T-helper 2 cell treated with Interferon-gamma antibody and Interleukin-4, amounts not matched to agents 5 μg/mL and 100 μg/mL, for 36 hours (primary cell): ENCODE measurements at regions not wholly inside any gene's neighbourhood (a gene's known extent, or its start where the extent isn't known, plus 50 kb on each side); places are given as distances from the start of the nearest gene placed in this dataset.
"Not testable (repeated sequence)": the region's sequence is repeated elsewhere in the genome, so short reads cannot be mapped to it uniquely, and the experiment has no call there.

ENCODE experiments used
- DNase-seq: peaks from one replicate; pipeline ENCODE4 v3.0.0; 2021; ENCODE audit warnings: low spot score
- H3K27ac Mint-ChIP-seq: one replicate; pipeline ENCODE4 v1.8.0; 2021; ENCODE audit warnings: mild to moderate bottlenecking, mixed read lengths
- H3K27me3 Mint-ChIP-seq: one replicate; pipeline ENCODE4 v1.8.0; 2021; ENCODE audit warnings: low read depth, mixed read lengths
- H3K36me3 Mint-ChIP-seq: one replicate; pipeline ENCODE4 v1.8.0; 2021; ENCODE audit warnings: low read depth, mixed read lengths
- H3K4me1 Mint-ChIP-seq: one replicate; pipeline ENCODE4 v1.8.0; 2021; ENCODE audit warnings: low read depth, mixed read lengths
- H3K4me3 Mint-ChIP-seq: one replicate; pipeline ENCODE4 v1.8.0; 2022; ENCODE audit warnings: mild to moderate bottlenecking, moderate library complexity, mixed read lengths
- H3K9me3 Mint-ChIP-seq: one replicate; pipeline ENCODE4 v1.8.0; 2021; ENCODE audit warnings: mixed read lengths

- H3K27me3 Mint-ChIP-seq, H3K4me1 Mint-ChIP-seq, H3K27ac Mint-ChIP-seq, H3K9me3 Mint-ChIP-seq, H3K4me3 Mint-ChIP-seq, H3K36me3 Mint-ChIP-seq, DNase-seq: not testable (repeated sequence)
Observed at GRCh38 chr10:27311809-27312208, 71.2 kb upstream of the ACBD5 start.

DNA sequence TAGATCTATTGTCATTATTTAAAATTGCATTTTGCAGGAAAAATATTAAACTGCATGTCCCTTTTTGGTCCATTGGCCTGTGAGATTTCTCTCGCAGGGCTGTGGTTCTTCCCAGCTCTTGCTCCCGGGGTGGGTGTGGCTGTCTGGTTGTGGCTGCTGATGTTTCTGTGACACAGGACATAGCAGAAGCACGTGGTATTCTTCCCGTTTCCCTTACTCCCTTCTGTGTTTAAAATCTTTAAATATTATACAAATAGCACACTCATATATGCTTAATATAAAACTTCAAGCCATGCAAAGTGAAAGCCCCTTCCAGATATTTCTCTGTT is 57.9 kb upstream of the ACBD5 start:
- not testable (repeated sequence) for H3K9me3 Mint-ChIP-seq, H3K4me1 Mint-ChIP-seq, H3K27me3 Mint-ChIP-seq, DNase-seq, H3K4me3 Mint-ChIP-seq, H3K36me3 Mint-ChIP-seq, H3K27ac Mint-ChIP-seq

DNA sequence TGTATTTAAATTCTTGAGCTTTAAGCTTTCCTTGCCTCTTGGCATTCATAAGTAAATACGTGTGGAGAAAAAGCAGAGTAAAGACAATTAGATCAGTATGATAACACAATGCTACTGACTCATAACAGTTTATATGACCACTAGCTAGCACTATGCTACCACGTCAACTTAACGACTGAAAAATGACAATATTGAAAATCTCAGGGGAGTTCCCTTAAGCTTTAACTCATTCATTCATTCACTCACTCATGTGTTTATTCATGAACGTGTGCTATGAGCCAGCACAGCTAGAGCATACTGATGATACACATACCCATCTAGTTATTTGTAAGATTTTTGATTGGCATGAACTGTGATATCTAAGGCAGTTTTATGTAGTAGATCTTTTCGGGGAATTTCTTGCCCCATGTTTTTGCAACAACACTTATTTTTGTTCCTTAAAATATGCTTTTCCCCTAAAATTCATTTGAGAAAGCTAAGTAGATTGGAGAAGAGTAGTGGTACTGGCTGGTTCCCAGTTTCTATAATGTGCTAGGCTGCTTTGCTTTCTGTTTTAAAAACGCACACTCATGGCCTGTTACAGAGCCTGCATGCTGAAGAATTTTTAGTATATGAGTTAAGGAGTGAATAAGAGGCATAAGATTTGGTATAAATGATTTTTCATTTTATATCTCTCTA is 57.4 kb upstream of the ACBD5 start:
- H3K27me3 Mint-ChIP-seq: peaks cover 8% of the 10 kb centered on the region
- H3K4me3 Mint-ChIP-seq: no peak overlapping the region
- no peak overlapping the region for H3K27ac Mint-ChIP-seq
- peaks cover 8% of the 10 kb centered on the region for H3K4me1 Mint-ChIP-seq
- no peaks in the 10 kb centered on the region for H3K9me3 Mint-ChIP-seq
- DNase-seq: no peak
- H3K36me3 Mint-ChIP-seq: no peaks in the 10 kb centered on the region

GRCh38 chr10:27296285-27296684 is 55.7 kb upstream of the ACBD5 start:
- DNase-seq, H3K9me3 Mint-ChIP-seq, H3K27ac Mint-ChIP-seq, H3K36me3 Mint-ChIP-seq, H3K4me3 Mint-ChIP-seq, H3K27me3 Mint-ChIP-seq: not testable (repeated sequence)
- H3K4me1 Mint-ChIP-seq: peaks cover 16% of the 10 kb centered on the region

DNA sequence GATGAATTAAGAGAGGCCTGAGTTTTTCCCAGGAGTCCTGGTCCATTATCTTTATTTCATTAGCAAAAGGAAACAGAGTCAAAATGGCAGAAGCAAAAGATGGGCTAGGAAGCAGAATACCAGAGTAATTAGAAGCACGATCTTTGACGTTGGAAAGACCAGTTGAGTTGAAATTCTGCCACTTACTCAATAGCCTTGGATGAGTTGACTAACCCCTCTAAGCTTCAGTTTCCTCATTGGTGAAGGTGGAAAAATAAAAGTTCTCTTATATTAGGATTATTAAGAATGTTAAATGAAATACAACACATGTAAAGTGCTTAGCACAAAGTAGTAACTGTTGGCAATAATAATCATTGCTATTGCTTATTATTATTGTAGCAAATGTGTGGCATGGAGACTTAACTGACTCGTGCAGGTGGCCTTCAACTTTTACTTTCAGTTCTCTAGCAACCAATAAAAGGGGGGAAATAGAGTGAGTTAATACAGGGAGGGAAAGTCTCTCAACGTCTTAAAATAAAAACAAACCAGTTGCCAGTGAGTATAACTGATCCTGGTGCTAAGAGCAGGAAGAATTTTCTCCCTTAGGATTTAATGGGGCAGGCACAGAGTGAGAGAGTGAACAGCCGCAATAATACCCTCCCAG is 50.8 kb upstream of the ACBD5 start:
- H3K9me3 Mint-ChIP-seq, DNase-seq, H3K36me3 Mint-ChIP-seq, H3K27me3 Mint-ChIP-seq: not testable (repeated sequence)
- peak overlapping the region; percentile 41 for H3K27ac Mint-ChIP-seq
- H3K4me1 Mint-ChIP-seq: peaks cover 11% of the 10 kb centered on the region
- H3K4me3 Mint-ChIP-seq: peak overlapping the region; percentile 71
